ENCODE measurements at regions not wholly inside any gene's neighbourhood (a gene's known extent, or its start where the extent isn't known, plus 50 kb on each side); places are given as distances from the start of the nearest gene placed in this dataset.

DNA sequence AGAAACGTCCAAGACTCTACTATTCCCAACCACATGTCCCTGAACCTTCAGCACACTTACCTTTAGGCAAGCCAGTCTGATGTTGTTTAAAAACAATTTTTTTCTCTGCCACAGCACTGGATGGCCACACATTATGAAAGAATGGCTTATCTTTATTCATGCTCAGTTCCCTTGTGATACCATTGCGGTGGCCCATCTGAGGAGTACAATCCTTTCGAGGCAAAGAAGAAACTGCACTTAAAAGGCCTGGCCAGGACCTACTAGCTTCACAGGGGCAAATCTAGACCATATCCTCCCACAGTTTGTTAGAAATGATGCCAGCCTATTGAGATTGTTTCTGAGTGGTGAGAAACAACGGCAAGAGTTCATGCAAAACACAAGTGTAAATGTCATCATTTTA is 88.4 kb upstream of the PLEKHG1 start:
- Histone ChIP-seq H2AFZ (ENCODE audit: low read depth, low read length, poor library complexity, severe bottlenecking) (no peak overlapping the region), H3K4me1 (ENCODE audit: control insufficient read depth in 1 of 2, insufficient read depth in 2 of 2, low read length in 2 of 2) (no peaks in the 10 kb centered on the region), H3K79me2 (ENCODE audit: insufficient read depth, low read length) (no peaks in the 10 kb centered on the region), H3K36me3 (ENCODE audit: control insufficient read depth in 1 of 2, insufficient read depth in 2 of 2, low read length in 2 of 2) (no peaks in the 10 kb centered on the region), H3K4me2 (ENCODE audit: low read length) (no peak overlapping the region), H3K9ac (ENCODE audit: low read length) (no peak overlapping the region), H3K27ac (ENCODE audit: low read depth, low read length) (no peak overlapping the region), H3K27me3 (ENCODE audit: insufficient read depth, low read length) (no peaks in the 10 kb centered on the region), H4K20me1 (ENCODE audit: insufficient read depth) (no peaks in the 10 kb centered on the region), H3K9me3 (ENCODE audit: control insufficient read depth in 1 of 2, insufficient read depth in 1 of 2, low read depth in 1 of 2, low read length in 2 of 2) (no peaks in the 10 kb centered on the region), H3K4me3 (replicated peaks in 1 of 2; ENCODE audit: low read depth in 1 of 2, low read length in 2 of 2) (no peak overlapping the region), H3K9me2 (ENCODE audit: insufficient read depth) (no peaks in the 10 kb centered on the region)
- ATAC-seq (no peak), DNase-seq (ENCODE audit: low read depth, low spot score) (no peak)
- ChIA-PET POLR2A (no interaction called here), CTCF (no interaction called here), RAD21 (ENCODE audit: low non-redundant PET in 1 of 2, low total read pairs in 2 of 2, uncharacterized antibody in 2 of 2, unreplicated experiment in 2 of 2) (no interaction called here)
- TF ChIP-seq CBX3 (IDR thresholded peaks at IDR 0.05; ENCODE audit: low read depth) = no peak
- no peak for TF ChIP-seq TCF7L2 (IDR thresholded peaks at IDR 0.05; ENCODE audit: borderline replicate concordance, extremely low read depth, insufficient read depth, insufficient read length)
- TF ChIP-seq, protein P1, sequence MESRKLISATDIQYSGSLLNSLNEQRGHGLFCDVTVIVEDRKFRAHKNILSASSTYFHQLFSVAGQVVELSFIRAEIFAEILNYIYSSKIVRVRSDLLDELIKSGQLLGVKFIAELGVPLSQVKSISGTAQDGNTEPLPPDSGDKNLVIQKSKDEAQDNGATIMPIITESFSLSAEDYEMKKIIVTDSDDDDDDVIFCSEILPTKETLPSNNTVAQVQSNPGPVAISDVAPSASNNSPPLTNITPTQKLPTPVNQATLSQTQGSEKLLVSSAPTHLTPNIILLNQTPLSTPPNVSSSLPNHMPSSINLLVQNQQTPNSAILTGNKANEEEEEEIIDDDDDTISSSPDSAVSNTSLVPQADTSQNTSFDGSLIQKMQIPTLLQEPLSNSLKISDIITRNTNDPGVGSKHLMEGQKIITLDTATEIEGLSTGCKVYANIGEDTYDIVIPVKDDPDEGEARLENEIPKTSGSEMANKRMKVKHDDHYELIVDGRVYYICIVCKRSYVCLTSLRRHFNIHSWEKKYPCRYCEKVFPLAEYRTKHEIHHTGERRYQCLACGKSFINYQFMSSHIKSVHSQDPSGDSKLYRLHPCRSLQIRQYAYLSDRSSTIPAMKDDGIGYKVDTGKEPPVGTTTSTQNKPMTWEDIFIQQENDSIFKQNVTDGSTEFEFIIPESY (IDR thresholded peaks at IDR 0.05; ENCODE audit: extremely low read depth, insufficient replicate concordance, low read length) = no peak
- BruUV-seq (replicated peaks) = no TSS peak
- intact Hi-C loops (cut with micrococcal nuclease) = no loop called here

DNA sequence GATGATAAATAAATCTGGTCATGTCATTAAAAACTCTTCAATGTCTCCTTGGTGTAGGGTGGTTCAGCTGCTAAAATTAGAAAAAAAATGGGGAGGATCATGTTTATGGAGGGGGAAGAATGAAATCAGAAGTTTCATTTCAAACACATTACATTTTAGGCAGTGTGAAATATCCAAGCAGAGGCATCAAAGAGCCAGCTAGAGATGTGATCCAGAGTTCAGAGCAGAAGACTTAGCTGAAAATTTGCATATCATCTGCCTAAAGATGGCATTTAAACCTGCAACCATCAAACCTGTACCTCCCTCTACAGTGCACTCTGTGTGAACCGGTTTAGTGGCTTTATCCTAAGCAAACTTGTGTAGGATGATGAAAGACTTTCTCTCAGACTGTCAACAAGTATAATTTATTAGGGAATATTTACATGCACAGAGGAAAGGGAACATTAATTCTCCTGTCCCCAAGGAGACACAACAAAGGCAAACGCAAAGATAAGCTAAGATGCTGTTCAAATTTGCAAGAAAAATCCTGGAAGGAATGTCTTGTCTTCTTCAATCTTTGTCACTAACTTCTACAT is 84.8 kb upstream of the PLEKHG1 start:
- no peak overlapping the region for H3K4me3 ChIP-seq (replicated peaks in 1 of 2; ENCODE audit: low read depth in 1 of 2, low read length in 2 of 2)
- no peak overlapping the region for H3K9ac ChIP-seq (ENCODE audit: low read length)
- no peaks in the 10 kb centered on the region for H3K9me3 ChIP-seq (ENCODE audit: control insufficient read depth in 1 of 2, insufficient read depth in 1 of 2, low read depth in 1 of 2, low read length in 2 of 2)
- H3K27ac ChIP-seq (ENCODE audit: low read depth, low read length) = no peak overlapping the region
- intact Hi-C loops (cut with micrococcal nuclease) = no loop called here
- H3K79me2 ChIP-seq (ENCODE audit: insufficient read depth, low read length) = no peaks in the 10 kb centered on the region
- H3K36me3 ChIP-seq (ENCODE audit: control insufficient read depth in 1 of 2, insufficient read depth in 2 of 2, low read length in 2 of 2) = no peaks in the 10 kb centered on the region
- no peak for DNase-seq (ENCODE audit: low read depth, low spot score)
- no peak overlapping the region for H3K4me2 ChIP-seq (ENCODE audit: low read length)
- H3K9me2 ChIP-seq (ENCODE audit: insufficient read depth) = no peaks in the 10 kb centered on the region
- no peaks in the 10 kb centered on the region for H4K20me1 ChIP-seq (ENCODE audit: insufficient read depth)
- ChIA-PET POLR2A (no interaction called here), RAD21 (ENCODE audit: low non-redundant PET in 1 of 2, low total read pairs in 2 of 2, uncharacterized antibody in 2 of 2, unreplicated experiment in 2 of 2) (no interaction called here), CTCF (no interaction called here)
- H3K27me3 ChIP-seq (ENCODE audit: insufficient read depth, low read length) = no peaks in the 10 kb centered on the region
- ATAC-seq = no peak
- H2AFZ ChIP-seq (ENCODE audit: low read depth, low read length, poor library complexity, severe bottlenecking) = no peak overlapping the region
- H3K4me1 ChIP-seq (ENCODE audit: control insufficient read depth in 1 of 2, insufficient read depth in 2 of 2, low read length in 2 of 2) = peaks cover 0 to 5% of the 10 kb centered on the region in 2 experiments; a peak in 1 of 4 replicates
- no TSS peak for BruUV-seq (replicated peaks)
- TF ChIP-seq SRF (IDR thresholded peaks at IDR 0.05; ENCODE audit: low read depth) (no peak), FOSL1 (IDR thresholded peaks at IDR 0.05; ENCODE audit: low read depth) (no peak), CBX3 (IDR thresholded peaks at IDR 0.05; ENCODE audit: low read depth) (no peak), TCF7L2 (IDR thresholded peaks at IDR 0.05; ENCODE audit: borderline replicate concordance, extremely low read depth, insufficient read depth, insufficient read length) (no peak), ZFX (IDR thresholded peaks at IDR 0.05) (no peak), EZH2phosphoT487 (IDR thresholded peaks at IDR 0.05; ENCODE audit: borderline replicate concordance) (no peak), SIN3A (IDR thresholded peaks at IDR 0.05; ENCODE audit: low read depth) (no peak), RAD21 (IDR thresholded peaks at IDR 0.05; ENCODE audit: low read depth) (no peak), CEBPB (IDR thresholded peaks at IDR 0.05; ENCODE audit: low read depth) (no peak), ZNF274 (IDR thresholded peaks at IDR 0.05; ENCODE audit: low read depth, low read length) (no peak), JUND (IDR thresholded peaks at IDR 0.05) (no peak)
- TF ChIP-seq, protein P2, sequence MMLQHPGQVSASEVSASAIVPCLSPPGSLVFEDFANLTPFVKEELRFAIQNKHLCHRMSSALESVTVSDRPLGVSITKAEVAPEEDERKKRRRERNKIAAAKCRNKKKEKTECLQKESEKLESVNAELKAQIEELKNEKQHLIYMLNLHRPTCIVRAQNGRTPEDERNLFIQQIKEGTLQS (IDR thresholded peaks at IDR 0.05) = no peak
- TF ChIP-seq, protein P3, sequence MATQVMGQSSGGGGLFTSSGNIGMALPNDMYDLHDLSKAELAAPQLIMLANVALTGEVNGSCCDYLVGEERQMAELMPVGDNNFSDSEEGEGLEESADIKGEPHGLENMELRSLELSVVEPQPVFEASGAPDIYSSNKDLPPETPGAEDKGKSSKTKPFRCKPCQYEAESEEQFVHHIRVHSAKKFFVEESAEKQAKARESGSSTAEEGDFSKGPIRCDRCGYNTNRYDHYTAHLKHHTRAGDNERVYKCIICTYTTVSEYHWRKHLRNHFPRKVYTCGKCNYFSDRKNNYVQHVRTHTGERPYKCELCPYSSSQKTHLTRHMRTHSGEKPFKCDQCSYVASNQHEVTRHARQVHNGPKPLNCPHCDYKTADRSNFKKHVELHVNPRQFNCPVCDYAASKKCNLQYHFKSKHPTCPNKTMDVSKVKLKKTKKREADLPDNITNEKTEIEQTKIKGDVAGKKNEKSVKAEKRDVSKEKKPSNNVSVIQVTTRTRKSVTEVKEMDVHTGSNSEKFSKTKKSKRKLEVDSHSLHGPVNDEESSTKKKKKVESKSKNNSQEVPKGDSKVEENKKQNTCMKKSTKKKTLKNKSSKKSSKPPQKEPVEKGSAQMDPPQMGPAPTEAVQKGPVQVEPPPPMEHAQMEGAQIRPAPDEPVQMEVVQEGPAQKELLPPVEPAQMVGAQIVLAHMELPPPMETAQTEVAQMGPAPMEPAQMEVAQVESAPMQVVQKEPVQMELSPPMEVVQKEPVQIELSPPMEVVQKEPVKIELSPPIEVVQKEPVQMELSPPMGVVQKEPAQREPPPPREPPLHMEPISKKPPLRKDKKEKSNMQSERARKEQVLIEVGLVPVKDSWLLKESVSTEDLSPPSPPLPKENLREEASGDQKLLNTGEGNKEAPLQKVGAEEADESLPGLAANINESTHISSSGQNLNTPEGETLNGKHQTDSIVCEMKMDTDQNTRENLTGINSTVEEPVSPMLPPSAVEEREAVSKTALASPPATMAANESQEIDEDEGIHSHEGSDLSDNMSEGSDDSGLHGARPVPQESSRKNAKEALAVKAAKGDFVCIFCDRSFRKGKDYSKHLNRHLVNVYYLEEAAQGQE (IDR thresholded peaks at IDR 0.05; ENCODE audit: low read depth) = no peak
- TF ChIP-seq, protein P4, sequence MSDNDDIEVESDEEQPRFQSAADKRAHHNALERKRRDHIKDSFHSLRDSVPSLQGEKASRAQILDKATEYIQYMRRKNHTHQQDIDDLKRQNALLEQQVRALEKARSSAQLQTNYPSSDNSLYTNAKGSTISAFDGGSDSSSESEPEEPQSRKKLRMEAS (IDR thresholded peaks at IDR 0.05) = no peak
